Left colon (tissue), 2 donors: ENCODE measurements at regions not wholly inside any gene's neighbourhood (a gene's known extent, or its start where the extent isn't known, plus 50 kb on each side); places are given as distances from the start of the nearest gene placed in this dataset.

Experiments used
- ATAC-seq: fragments of 200-7000 bp; cut with Tn5 transposase; one replicate; pipeline ENCODE4 v1.9.1; 2020; ENCODE audit warnings: mild to moderate bottlenecking, moderate library complexity
- DNase-seq, 2 donors: peaks; one replicate each; pipeline ENCODE4 v3.0.0-alpha.2; 2020
- intact Hi-C, 2 donors: fragments of 100-400 bp; cut with DNase I in 1 of 2; cut with micrococcal nuclease in 1 of 2; formaldehyde crosslinking; loops; one replicate each; pipeline versions ENCODE4 v1.11.2 to v1.14.0; 2022; cut with DNase I, micrococcal nuclease
- donor health status: DM: no; HTN: no; CAD: no.
- donor health status: DM: yes; HTN: yes; CAD: no.

- ATAC-seq: no peak
- DNase-seq: no peak
- intact Hi-C loops: no loop called here
Observed at GRCh38 chr20:48302844-48303542, 517.7 kb upstream of the SULF2 start.

GRCh38 chr20:48302149-48302548, 516.9 kb upstream of the SULF2 start:
- intact Hi-C loops: no loop called here
- ATAC-seq (no peak), DNase-seq (no peak)

- intact Hi-C loops: no loop called here
- ATAC-seq (peak; percentile 52), DNase-seq (no peak)
Observed at GRCh38 chr20:48301189-48301588, 515.9 kb upstream of the SULF2 start.

- no peak for DNase-seq
- ATAC-seq: no peak
- intact Hi-C loops: no loop called here
Observed at GRCh38 chr20:48300529-48300928, 515.2 kb upstream of the SULF2 start.

- no peak for ATAC-seq
- intact Hi-C loops: no loop called here
- no peak for DNase-seq
Observed at GRCh38 chr20:48298851-48299484, 513.7 kb upstream of the SULF2 start.

- DNase-seq: no peak
- intact Hi-C loops: no loop called here
- no peak for ATAC-seq
Observed at GRCh38 chr20:48298433-48298832, 513.2 kb upstream of the SULF2 start.

GRCh38 chr20:48295966-48296421, 510.7 kb upstream of the SULF2 start:
- ATAC-seq (peak; percentile 26), DNase-seq (no peak)
- intact Hi-C loops: no loop called here

GRCh38 chr20:48295445-48295903, 510.2 kb upstream of the SULF2 start:
- DNase-seq (no peak), ATAC-seq (no peak)
- intact Hi-C loops: no loop called here

GRCh38 chr20:48294942-48295341, 509.7 kb upstream of the SULF2 start:
- ATAC-seq (no peak), DNase-seq (no peak)
- intact Hi-C loops: no loop called here

- intact Hi-C loops: no loop called here
- ATAC-seq (no peak), DNase-seq (no peak)
Observed at GRCh38 chr20:48294196-48294595, 508.9 kb upstream of the SULF2 start.

- intact Hi-C loops: no loop called here
- ATAC-seq: no peak
- DNase-seq: no peak
Observed at GRCh38 chr20:48293671-48294070, 508.4 kb upstream of the SULF2 start.

- intact Hi-C loops: no loop called here
- no peak for DNase-seq
- ATAC-seq: no peak
Observed at GRCh38 chr20:48292806-48293205, 507.5 kb upstream of the SULF2 start.

GRCh38 chr20:48291896-48292295, 506.6 kb upstream of the SULF2 start:
- intact Hi-C loops: no loop called here
- ATAC-seq (no peak), DNase-seq (no peak)

- ATAC-seq (no peak), DNase-seq (no peak)
- intact Hi-C loops: no loop called here
Observed at GRCh38 chr20:48288930-48289507, 503.7 kb upstream of the SULF2 start.

- ATAC-seq (no peak), DNase-seq (no peak)
- intact Hi-C loops: no loop called here
Observed at GRCh38 chr20:48287552-48288170, 502.4 kb upstream of the SULF2 start.

GRCh38 chr20:48287021-48287494, 501.8 kb upstream of the SULF2 start:
- intact Hi-C loops: no loop called here
- peak; percentile 20 for ATAC-seq
- DNase-seq: no peak

GRCh38 chr20:48286601-48287000, 501.3 kb upstream of the SULF2 start:
- DNase-seq (no peak), ATAC-seq (no peak)
- intact Hi-C loops: no loop called here

GRCh38 chr20:48285656-48286055, 500.4 kb upstream of the SULF2 start:
- DNase-seq (no peak), ATAC-seq (no peak)
- intact Hi-C loops: no loop called here

- DNase-seq (no peak), ATAC-seq (no peak)
- intact Hi-C loops: no loop called here
Observed at GRCh38 chr20:48284837-48285236, 499.6 kb upstream of the SULF2 start.

GRCh38 chr20:48284315-48284714, 499.0 kb upstream of the SULF2 start:
- intact Hi-C loops: no loop called here
- DNase-seq (no peak), ATAC-seq (no peak)
